Endothelial cell of umbilical vein (primary cell): ENCODE measurements at regions not wholly inside any gene's neighbourhood (a gene's known extent, or its start where the extent isn't known, plus 50 kb on each side); places are given as distances from the start of the nearest gene placed in this dataset.

ENCODE experiments used
- BruUV-seq: library from RNA; stranded (reverse); fragments of 400-500 nt; replicated peaks from 2 replicates; lab custom pipeline; 2021; lab: Mats Ljungman, UMichigan
- CTCF ChIA-PET: fragments of 300-600, 350-600 bp; sonication (Branson Sonifier 250); formaldehyde crosslinking; loops from one replicate; lab custom pipeline; 2021; ENCODE audit warnings: antibody characterized with exemption, inconsistent platforms; lab: Charles Lee
- POLR2A ChIA-PET: fragments of 300-600, 350-600 bp; sonication (Branson Sonifier 250); formaldehyde crosslinking; loops from one replicate; lab custom pipeline; 2021; ENCODE audit warnings: antibody characterized with exemption, inconsistent platforms; lab: Charles Lee
- DNase-seq: peaks from one replicate; pipeline ENCODE4 v3.0.0-alpha.2; 2011; ENCODE audit warnings: low read depth, low spot score
- FAIRE-seq: peaks from 2 replicates; lab custom pipeline; 2011; peaks lifted over from hg19 to GRCh38; lab: Jason Lieb, UNC
- H2AFZ ChIP-seq: 2 replicates; pipeline ENCODE4 v1.6.0; 2012; ENCODE audit warnings: low read depth, low read length, control low read depth, inconsistent platforms
- H3K27ac ChIP-seq: 2 replicates; pipeline ENCODE4 v1.5.1; 2011; ENCODE audit warnings: low read depth, mild to moderate bottlenecking, control low read depth, low read length, moderate library complexity; ENCODE audit not compliant: insufficient read depth
- H3K27me3 ChIP-seq, 2 experiments: 2 replicates each; pipeline versions ENCODE4 v1.6.0 to v1.6.1; 2011; ENCODE audit warnings: low read length in 2 of 2, mixed read lengths in 1 of 2; ENCODE audit not compliant: control insufficient read depth in 2 of 2, insufficient read depth in 2 of 2
- H3K36me3 ChIP-seq, 2 experiments: 2 replicates in 1 of 2; 3 replicates in 1 of 2; pipeline ENCODE4 v1.5.1; 2011; ENCODE audit warnings: low read length in 2 of 2, mild to moderate bottlenecking in 1 of 2, moderate library complexity in 1 of 2; ENCODE audit not compliant: control insufficient read depth in 2 of 2, insufficient read depth in 2 of 2; ENCODE audit errors: extremely low read depth in 1 of 2
- H3K4me1 ChIP-seq: 3 replicates; pipeline ENCODE4 v1.5.1; 2011; ENCODE audit warnings: mild to moderate bottlenecking, low read length; ENCODE audit not compliant: control insufficient read depth, insufficient read depth; ENCODE audit errors: extremely low read depth
- H3K4me2 ChIP-seq: 2 replicates; pipeline ENCODE4 v1.6.1; 2011; ENCODE audit warnings: low read length, control low read depth, mixed read lengths; ENCODE audit not compliant: insufficient read depth
- H3K4me3 ChIP-seq, 3 experiments: fragments of 200-600 bp in 1 of 3; sonication (generic), shearing (Covaris generic) in 1 of 3; replicated peaks in 1 of 3; 2 replicates each; pipeline ENCODE4 v1.5.1; 2011 to 2016; ENCODE audit warnings: control low read depth in 3 of 3, low read length in 3 of 3, mild to moderate bottlenecking in 2 of 3, inconsistent platforms in 1 of 3, low read depth in 1 of 3, moderate library complexity in 1 of 3; ENCODE audit not compliant: insufficient read depth in 1 of 3
- H3K79me2 ChIP-seq: 2 replicates; pipeline ENCODE4 v1.6.0; 2012; ENCODE audit warnings: low read length, inconsistent platforms; ENCODE audit not compliant: control insufficient read depth, insufficient read depth
- H3K9ac ChIP-seq: replicated peaks from 2 replicates; pipeline ENCODE3; 2011; ENCODE audit warnings: low read length, control low read depth; ENCODE audit not compliant: insufficient read depth; ENCODE audit errors: extremely low read depth
- H3K9me1 ChIP-seq: replicated peaks from 3 replicates; pipeline ENCODE4 v1.6.0; 2011; ENCODE audit warnings: mild to moderate bottlenecking, low read length; ENCODE audit not compliant: control insufficient read depth, insufficient read depth; ENCODE audit errors: extremely low read depth
- H3K9me3 ChIP-seq: replicated peaks from 2 replicates; pipeline ENCODE4 v1.5.1; 2012; ENCODE audit warnings: low read length, inconsistent platforms; ENCODE audit not compliant: control insufficient read depth, insufficient read depth
- H4K20me1 ChIP-seq: replicated peaks from 2 replicates; pipeline ENCODE3; 2011; ENCODE audit warnings: mild to moderate bottlenecking, low read length; ENCODE audit not compliant: control insufficient read depth, insufficient read depth; ENCODE audit errors: extremely low read depth
- FOS ChIP-seq: IDR thresholded peaks from 2 replicates; pipeline ENCODE4 v1.6.1; 2011; ENCODE audit warnings: mild to moderate bottlenecking, low read length, moderate library complexity, borderline replicate concordance; ENCODE audit not compliant: insufficient read depth
- GATA2 ChIP-seq: IDR thresholded peaks from 2 replicates; pipeline ENCODE4 v1.7.0; 2011; ENCODE audit warnings: low read depth, mild to moderate bottlenecking, moderate library complexity, mixed read lengths, low read length; ENCODE audit not compliant: insufficient read length, insufficient read depth
- JUN ChIP-seq: IDR thresholded peaks from 2 replicates; pipeline ENCODE4 v1.6.1; 2011; ENCODE audit warnings: borderline replicate concordance, low read depth; ENCODE audit not compliant: insufficient read length, insufficient read depth
- MYC ChIP-seq: IDR thresholded peaks from one replicate; pipeline ENCODE4 v1.6.1; 2011; ENCODE audit warnings: mild to moderate bottlenecking, low read depth, low read length
- POLR2AphosphoS5 ChIP-seq: IDR thresholded peaks from 2 replicates; pipeline ENCODE4 v1.6.1; 2012; ENCODE audit warnings: low read depth, mild to moderate bottlenecking, control low read depth, low read length, moderate library complexity; ENCODE audit not compliant: insufficient read depth
- dilution Hi-C: fragments of 300-500 bp; cut with MboI; formaldehyde crosslinking; loops from one replicate; pipeline ENCODE4 v1.15.0; 2019; ENCODE audit warnings: low sequenced_read_pairs; ENCODE audit not compliant: extremely low pct_ligation_motif_present
- intact Hi-C: fragments of 100-400 bp; cut with micrococcal nuclease; formaldehyde crosslinking; loops from one replicate; pipeline ENCODE4 v1.10.0; 2022
- TF ChIP-seq, protein P1 (sequence below), 2 donors: IDR thresholded peaks; 1 replicate in 1 of 2; 2 replicates in 1 of 2; pipeline ENCODE4 v1.5.1; 2011; ENCODE audit warnings: low read length in 2 of 2, mild to moderate bottlenecking in 2 of 2, moderate library complexity in 2 of 2, control low read depth in 1 of 2, inconsistent platforms in 1 of 2, low read depth in 1 of 2; ENCODE audit not compliant: insufficient read depth in 1 of 2; ENCODE audit errors: extremely low read depth in 1 of 2
- TF ChIP-seq, protein P2 (sequence below): IDR thresholded peaks from 2 replicates; pipeline ENCODE4 v1.6.1; 2011; ENCODE audit not compliant: insufficient read depth, insufficient read length

DNA sequence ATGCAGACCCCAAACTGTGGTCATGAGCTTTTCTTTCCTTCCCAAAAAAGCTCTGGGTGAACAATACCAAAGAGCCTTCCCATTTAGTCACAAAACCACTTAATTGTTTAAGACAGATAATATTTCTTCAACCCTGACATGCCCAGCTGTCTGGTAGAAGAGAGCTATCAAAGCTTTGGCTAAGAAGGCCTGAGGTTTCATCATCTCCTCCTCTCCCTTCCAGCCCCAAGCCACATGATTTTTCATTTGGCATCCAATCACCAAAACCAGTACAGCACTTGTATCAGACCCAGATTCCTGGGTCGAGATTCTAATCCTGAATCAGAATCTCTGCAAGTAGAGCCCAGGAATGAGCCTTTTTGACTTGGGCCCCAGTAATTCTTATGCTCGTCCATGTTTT is 199.6 kb upstream of the TMEM260 start:
- ChIA-PET CTCF (interaction anchor here (1.2 to 1.3 kb wide), 2 partner anchors 9 to 94 kb away, joined by 4 to 5 read pairs; no protein-coding TSS in a partner anchor), POLR2A (no interaction called here)
- H3K4me1 ChIP-seq, result peaks cover 24% of the 10 kb centered on the region
- FAIRE-seq (no peak), DNase-seq (no peak)
- BruUV-seq, result no TSS peak
- TF ChIP-seq JUN (no peak), MYC (no peak), FOS (no peak), GATA2 (no peak), POLR2AphosphoS5 (no peak)
- TF ChIP-seq, protein P1, sequence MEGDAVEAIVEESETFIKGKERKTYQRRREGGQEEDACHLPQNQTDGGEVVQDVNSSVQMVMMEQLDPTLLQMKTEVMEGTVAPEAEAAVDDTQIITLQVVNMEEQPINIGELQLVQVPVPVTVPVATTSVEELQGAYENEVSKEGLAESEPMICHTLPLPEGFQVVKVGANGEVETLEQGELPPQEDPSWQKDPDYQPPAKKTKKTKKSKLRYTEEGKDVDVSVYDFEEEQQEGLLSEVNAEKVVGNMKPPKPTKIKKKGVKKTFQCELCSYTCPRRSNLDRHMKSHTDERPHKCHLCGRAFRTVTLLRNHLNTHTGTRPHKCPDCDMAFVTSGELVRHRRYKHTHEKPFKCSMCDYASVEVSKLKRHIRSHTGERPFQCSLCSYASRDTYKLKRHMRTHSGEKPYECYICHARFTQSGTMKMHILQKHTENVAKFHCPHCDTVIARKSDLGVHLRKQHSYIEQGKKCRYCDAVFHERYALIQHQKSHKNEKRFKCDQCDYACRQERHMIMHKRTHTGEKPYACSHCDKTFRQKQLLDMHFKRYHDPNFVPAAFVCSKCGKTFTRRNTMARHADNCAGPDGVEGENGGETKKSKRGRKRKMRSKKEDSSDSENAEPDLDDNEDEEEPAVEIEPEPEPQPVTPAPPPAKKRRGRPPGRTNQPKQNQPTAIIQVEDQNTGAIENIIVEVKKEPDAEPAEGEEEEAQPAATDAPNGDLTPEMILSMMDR (IDR thresholded peaks at IDR 0.05; ENCODE audit: extremely low read depth in 1 of 2, insufficient read depth in 1 of 2, low read depth in 1 of 2, low read length in 2 of 2), result no peak
- TF ChIP-seq, protein P2, sequence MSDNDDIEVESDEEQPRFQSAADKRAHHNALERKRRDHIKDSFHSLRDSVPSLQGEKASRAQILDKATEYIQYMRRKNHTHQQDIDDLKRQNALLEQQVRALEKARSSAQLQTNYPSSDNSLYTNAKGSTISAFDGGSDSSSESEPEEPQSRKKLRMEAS, result no peak
- no peak overlapping the region for H3K4me2 ChIP-seq
- H3K4me3 ChIP-seq, result no peak overlapping the region
- H2AFZ ChIP-seq, result no peak overlapping the region
- H3K27me3 ChIP-seq, result no peaks in the 10 kb centered on the region
- H3K9me1 ChIP-seq, result no peaks in the 10 kb centered on the region
- no peaks in the 10 kb centered on the region for H3K36me3 ChIP-seq
- intact Hi-C loops, result loop anchor here (2.0 to 5.0 kb wide), 2 partner anchors 32 to 43 kb away; no protein-coding TSS in a partner anchor
- H3K9ac ChIP-seq, result no peak overlapping the region
- H4K20me1 ChIP-seq, result no peaks in the 10 kb centered on the region
- H3K9me3 ChIP-seq, result no peaks in the 10 kb centered on the region
- no peak overlapping the region for H3K27ac ChIP-seq
- dilution Hi-C loops, result no loop called here
- H3K79me2 ChIP-seq, result no peaks in the 10 kb centered on the region
